Progenitor cell of endocrine pancreas (in vitro differentiated cells): ENCODE measurements at regions not wholly inside any gene's neighbourhood (a gene's known extent, or its start where the extent isn't known, plus 50 kb on each side); places are given as distances from the start of the nearest gene placed in this dataset.

Source experiments
- DNase-seq: peaks from one replicate; pipeline ENCODE4 v3.0.0; 2021; ENCODE audit warnings: low spot score; ENCODE audit not compliant: unreplicated experiment
- H3K27ac Mint-ChIP-seq: 2 replicates; pipeline ENCODE4 v1.8.0; 2021; ENCODE audit warnings: mild to moderate bottlenecking, moderate library complexity, mixed read lengths
- H3K27me3 Mint-ChIP-seq: 2 replicates; pipeline ENCODE4 v1.8.0; 2021; ENCODE audit warnings: mixed read lengths
- H3K36me3 Mint-ChIP-seq: 2 replicates; pipeline ENCODE4 v1.8.0; 2022; ENCODE audit warnings: mixed read lengths; ENCODE audit not compliant: insufficient read depth
- H3K4me1 Mint-ChIP-seq: 2 replicates; pipeline ENCODE4 v1.8.0; 2021; ENCODE audit warnings: low read depth, mixed read lengths
- H3K4me3 Mint-ChIP-seq: 2 replicates; pipeline ENCODE4 v1.8.0; 2021; ENCODE audit warnings: low read depth, mild to moderate bottlenecking, moderate library complexity, mixed read lengths
- H3K9me3 Mint-ChIP-seq: 2 replicates; pipeline ENCODE4 v1.8.0; 2021; ENCODE audit warnings: low read depth, mixed read lengths
- TF ChIP-seq, protein P1 (sequence below): fragments of 200-600 bp; sonication (generic); IDR thresholded peaks from one replicate; pipeline ENCODE4 v1.5.0; 2021; ENCODE audit warnings: antibody characterized with exemption, mild to moderate bottlenecking; ENCODE audit not compliant: unreplicated experiment

DNA sequence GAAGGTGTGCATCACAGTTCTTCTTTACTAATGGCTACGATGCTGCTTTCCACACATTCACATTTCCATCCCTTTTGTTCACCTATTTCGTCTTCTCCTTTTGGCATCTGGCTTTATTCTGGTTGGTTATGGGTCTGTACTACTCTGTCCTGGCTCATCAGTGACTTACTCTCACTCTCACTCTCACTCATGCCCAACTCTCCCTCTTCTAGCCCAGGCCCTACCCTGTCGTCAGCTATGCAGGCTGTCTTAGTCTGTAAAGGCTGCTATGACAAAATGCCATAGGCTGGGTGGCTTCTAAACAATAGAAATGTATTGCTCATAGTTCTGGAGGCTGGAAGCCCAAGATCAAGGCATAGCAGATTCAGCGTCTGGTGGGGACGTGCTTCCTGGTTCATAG is 105.6 kb upstream of the PUDP start:
- peaks cover 16% of the 10 kb centered on the region for H3K36me3 Mint-ChIP-seq
- no peak for DNase-seq
- TF ChIP-seq, protein P1, sequence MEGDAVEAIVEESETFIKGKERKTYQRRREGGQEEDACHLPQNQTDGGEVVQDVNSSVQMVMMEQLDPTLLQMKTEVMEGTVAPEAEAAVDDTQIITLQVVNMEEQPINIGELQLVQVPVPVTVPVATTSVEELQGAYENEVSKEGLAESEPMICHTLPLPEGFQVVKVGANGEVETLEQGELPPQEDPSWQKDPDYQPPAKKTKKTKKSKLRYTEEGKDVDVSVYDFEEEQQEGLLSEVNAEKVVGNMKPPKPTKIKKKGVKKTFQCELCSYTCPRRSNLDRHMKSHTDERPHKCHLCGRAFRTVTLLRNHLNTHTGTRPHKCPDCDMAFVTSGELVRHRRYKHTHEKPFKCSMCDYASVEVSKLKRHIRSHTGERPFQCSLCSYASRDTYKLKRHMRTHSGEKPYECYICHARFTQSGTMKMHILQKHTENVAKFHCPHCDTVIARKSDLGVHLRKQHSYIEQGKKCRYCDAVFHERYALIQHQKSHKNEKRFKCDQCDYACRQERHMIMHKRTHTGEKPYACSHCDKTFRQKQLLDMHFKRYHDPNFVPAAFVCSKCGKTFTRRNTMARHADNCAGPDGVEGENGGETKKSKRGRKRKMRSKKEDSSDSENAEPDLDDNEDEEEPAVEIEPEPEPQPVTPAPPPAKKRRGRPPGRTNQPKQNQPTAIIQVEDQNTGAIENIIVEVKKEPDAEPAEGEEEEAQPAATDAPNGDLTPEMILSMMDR: no peak
- H3K4me1 Mint-ChIP-seq: peaks cover 2% of the 10 kb centered on the region
- no peak overlapping the region for H3K27ac Mint-ChIP-seq
- H3K27me3 Mint-ChIP-seq: no peaks in the 10 kb centered on the region
- peaks cover 8% of the 10 kb centered on the region for H3K9me3 Mint-ChIP-seq
- no peak overlapping the region for H3K4me3 Mint-ChIP-seq

GRCh38 chrX:7252013-7252610 is 104.2 kb upstream of the PUDP start:
- TF ChIP-seq, protein P1: no peak
- Mint-ChIP-seq H3K27me3 (no peaks in the 10 kb centered on the region), H3K9me3 (peaks cover 11% of the 10 kb centered on the region), H3K27ac (no peak overlapping the region), H3K4me1 (peaks cover 2% of the 10 kb centered on the region), H3K36me3 (peaks cover 11% of the 10 kb centered on the region), H3K4me3 (no peak overlapping the region)
- DNase-seq: no peak

- Mint-ChIP-seq H3K36me3 (no peaks in the 10 kb centered on the region), H3K4me1 (peaks cover 1% of the 10 kb centered on the region), H3K9me3 (peaks cover 9% of the 10 kb centered on the region), H3K4me3 (no peak overlapping the region), H3K27ac (no peak overlapping the region), H3K27me3 (no peaks in the 10 kb centered on the region)
- TF ChIP-seq, protein P1: no peak
- DNase-seq: no peak
Measured at GRCh38 chrX:7247346-7247745, 99.4 kb upstream of the PUDP start.

DNA sequence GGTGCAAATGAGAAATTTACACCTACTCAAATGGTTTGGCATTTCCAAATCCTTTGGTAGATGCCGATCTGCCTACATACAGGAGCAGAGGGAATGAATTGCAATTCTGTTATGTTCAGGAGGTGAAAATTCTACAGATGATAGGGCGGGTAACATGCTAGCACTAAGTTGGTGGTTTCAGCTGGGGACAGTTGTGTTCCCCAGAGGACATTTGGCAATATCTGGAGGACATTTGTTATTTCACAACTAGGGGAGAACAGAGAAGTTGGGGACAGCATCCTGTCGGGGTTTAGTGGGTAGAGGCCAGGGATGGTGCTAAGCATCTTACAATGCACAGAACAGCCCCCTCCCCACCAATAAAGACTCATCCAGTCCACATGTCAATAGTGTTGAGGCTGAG is 96.5 kb upstream of the PUDP start:
- peaks cover 9% of the 10 kb centered on the region for H3K9me3 Mint-ChIP-seq
- no peaks in the 10 kb centered on the region for H3K36me3 Mint-ChIP-seq
- no peak overlapping the region for H3K4me3 Mint-ChIP-seq
- DNase-seq: no peak
- no peak overlapping the region for H3K27ac Mint-ChIP-seq
- H3K4me1 Mint-ChIP-seq: peaks cover 3% of the 10 kb centered on the region
- no peaks in the 10 kb centered on the region for H3K27me3 Mint-ChIP-seq
- TF ChIP-seq, protein P1: no peak

GRCh38 chrX:7242613-7243012 is 94.7 kb upstream of the PUDP start:
- peaks cover 3% of the 10 kb centered on the region for H3K4me1 Mint-ChIP-seq

More at GRCh38 chrX:7242613-7243012, 94.7 kb upstream of the PUDP start:
- Mint-ChIP-seq H3K4me3 (no peak overlapping the region), H3K36me3 (no peaks in the 10 kb centered on the region), H3K27ac (no peak overlapping the region), H3K27me3 (no peaks in the 10 kb centered on the region), H3K9me3 (peaks cover 6% of the 10 kb centered on the region)
- no peak for DNase-seq
- TF ChIP-seq, protein P1: no peak
